HG03354 (cell line): ENCODE measurements at regions not wholly inside any gene's neighbourhood (a gene's known extent, or its start where the extent isn't known, plus 50 kb on each side); places are given as distances from the start of the nearest gene placed in this dataset.
"Not testable (repeated sequence)": the region's sequence is repeated elsewhere in the genome, so short reads cannot be mapped to it uniquely, and the experiment has no call there.

Source experiments
- ATAC-seq: cut with Tn5 transposase; IDR thresholded peaks from one replicate; pipeline ENCODE4 v1.9.1; 2021; ENCODE audit warnings: mild to moderate bottlenecking; ENCODE audit not compliant: unreplicated experiment, poor library complexity, severe bottlenecking

DNA sequence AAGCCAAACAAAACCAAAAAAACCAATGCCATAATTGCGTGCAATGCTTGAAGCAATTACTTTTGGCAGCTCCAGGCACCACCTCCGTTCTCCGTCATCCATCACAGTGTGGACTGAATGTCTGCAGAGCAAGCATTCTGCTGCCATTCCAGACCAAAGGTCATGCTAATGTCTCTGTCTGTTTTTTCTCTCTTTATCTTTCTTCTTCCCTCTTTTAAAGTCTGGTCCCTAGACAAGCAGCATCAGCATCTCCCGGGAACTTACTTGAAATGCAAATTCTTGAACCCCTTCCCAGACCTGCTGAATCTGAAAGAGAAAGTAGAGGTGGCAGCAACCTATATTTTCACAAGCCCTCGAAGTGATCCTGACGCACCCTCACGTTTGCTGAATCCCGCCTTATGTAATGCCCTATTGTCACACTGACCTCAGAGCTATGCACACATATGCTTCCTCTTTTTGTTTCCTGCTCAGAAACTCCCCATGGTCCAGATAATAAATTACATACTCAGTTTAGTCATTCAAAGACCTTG lies 297.3 kb upstream of the PROK2 start:
- ATAC-seq, result peak; percentile 75

DNA sequence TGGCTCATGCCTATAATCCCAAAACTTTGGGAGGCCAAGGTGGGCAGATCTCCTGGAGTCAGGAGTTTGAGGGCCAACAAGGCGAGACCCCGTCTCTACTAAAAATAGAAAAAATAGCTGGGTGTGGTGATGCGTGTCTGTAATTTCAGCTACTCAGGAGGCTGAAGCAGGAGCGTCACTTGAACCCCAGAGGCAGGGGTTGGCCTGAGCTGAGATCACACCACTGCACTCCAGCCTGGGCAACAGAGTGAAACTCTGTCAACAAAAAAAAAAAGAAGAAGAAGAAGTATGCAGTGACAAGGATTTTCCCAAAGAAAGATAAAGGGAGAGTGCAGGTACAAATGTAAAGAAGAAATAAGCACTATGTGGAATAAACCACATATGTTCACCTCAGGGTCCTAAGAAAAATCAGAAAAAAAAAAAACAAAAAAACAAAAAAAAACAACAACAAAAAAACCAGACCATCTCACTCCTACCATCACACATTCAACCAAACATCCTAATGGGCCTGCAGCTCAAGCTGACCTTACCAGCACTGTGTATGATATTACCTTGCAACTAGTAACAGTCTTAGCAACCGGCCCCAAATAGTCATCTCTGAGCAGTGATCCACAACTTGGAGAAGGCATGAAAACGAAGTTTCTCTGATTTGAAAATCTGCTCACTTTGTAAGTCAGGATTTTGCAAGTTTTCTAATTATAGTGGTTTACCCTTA lies 296.7 kb upstream of the PROK2 start:
- ATAC-seq, result no peak

DNA sequence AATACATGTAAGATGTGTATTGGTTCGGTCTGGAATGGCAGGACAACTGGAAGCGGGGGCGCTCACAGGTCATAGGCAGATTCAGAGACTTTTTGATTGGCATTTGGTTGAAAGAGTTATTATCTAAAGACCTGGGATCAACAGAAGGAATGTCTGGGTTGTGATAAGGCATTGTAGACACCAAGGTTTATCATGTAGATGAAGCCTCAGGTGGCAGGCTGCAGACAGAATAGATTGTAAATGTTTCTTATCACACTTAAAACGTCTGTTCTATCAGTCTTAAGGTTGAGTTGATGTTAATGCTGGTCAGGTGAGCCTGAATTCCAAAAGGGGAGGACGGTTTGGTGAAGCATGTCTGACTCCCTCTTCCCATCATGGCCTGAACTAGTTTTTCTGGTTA lies 295.9 kb upstream of the PROK2 start:
- ATAC-seq, result no peak

DNA sequence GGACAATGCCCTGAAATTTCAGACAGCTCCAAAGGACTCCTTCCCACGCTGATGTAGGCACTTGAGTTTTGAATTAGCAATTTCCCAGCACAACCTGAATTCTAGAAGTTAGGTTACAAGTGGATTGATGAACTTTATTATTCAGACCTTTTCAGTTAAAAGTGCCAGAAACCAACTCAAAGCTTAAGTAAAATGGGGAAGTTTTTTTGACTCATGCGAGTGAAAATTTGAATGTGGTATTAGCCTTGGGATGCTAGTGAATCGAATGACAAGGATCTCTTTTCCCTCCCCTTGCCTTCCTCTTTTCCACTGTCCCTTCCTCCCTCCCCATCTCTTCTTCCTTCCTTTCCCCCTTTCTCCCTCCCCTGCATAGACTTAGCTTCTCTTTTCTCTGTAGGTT lies 295.1 kb upstream of the PROK2 start:
- ATAC-seq, result no peak

DNA sequence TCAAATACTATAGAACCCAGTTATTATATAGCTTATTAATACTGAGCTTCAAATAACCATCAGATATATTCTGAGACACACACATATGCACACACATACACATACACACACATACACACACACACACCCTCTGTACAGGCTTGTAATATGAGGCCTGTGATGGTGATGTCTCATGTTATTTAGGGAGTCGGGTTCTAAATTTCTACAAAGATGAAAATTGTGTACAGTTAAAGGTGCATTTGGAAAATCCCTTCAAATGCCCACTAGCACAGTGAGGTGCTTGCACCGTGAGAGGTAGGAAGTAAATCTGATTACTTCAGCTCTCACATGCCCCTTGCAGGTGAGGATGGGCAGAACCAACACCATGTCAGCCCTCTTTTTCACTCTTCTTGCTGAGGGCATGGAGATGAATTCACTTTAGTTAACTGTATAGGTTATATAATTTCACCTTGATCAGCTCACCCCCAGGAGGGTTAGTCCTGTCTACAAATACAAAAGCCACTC lies 294.5 kb upstream of the PROK2 start:
- no peak for ATAC-seq

DNA sequence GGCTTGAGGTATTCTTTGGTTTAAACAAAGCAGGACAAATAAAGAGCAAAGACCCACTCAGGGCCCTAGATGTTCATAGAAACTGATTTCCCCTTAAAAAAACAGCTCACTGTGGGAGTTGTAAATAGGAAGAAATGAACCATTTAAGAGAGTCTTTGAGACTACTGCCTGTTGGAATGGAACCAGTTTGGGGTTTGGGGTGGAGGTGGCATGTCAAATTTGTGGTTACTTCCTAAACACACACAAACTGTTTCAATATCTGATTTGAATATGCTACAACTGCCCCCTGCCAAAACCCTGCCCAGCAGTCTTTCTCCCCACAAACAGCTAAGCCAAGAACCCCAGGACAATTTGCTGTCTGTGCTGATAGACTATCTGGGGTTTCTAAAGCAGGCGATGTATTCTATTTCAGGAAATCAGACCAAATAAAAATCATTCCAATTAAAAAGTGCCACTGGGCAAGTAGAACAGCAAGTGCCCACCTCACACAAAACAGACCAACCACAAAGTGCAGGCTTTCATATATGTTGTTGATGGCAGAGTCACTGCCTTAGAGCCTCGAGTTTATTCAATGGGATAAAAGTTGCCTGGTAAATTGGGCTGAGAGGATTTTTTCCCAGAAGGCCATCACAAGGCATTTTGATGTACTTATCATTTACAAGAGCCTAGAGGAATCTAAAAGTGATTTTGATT lies 293.9 kb upstream of the PROK2 start:
- no peak for ATAC-seq

DNA sequence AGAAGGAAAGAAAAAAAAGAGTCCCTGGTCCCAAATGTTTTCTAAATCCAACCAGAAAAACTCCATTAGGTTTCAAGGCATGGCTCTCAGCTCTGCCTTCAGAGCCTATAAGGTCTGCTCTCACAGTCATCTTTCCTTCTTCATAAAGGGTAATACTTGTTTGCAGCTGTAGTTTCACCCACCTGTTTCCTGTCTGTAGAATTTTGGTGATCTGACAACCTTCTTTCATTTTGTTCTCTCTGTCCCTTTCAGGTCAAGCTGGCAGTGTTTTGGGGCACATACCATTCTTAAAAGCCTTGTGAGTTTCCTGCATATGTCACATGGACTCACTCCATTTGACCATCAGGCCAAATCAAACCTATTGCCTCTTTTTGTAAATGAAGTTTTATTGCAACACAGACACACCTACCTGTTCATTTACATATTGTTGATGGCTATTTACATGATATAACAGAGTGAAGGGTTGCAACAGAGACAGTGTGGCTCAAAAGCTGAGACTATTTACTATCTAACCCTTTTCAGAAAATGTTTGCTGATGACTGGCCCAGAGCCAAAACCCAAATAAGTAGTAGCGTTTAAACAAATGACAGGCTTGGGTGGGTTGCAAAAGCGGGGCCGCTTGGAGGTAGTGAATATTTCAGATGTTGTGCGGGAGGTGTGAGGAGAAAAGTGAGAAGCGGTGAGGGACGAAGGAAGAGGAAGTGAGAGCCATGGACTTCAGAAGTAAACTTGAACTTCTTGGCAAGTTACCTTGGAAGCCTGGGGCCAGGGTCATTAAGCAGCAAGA lies 292.7 kb upstream of the PROK2 start:
- peak; percentile 53 for ATAC-seq

DNA sequence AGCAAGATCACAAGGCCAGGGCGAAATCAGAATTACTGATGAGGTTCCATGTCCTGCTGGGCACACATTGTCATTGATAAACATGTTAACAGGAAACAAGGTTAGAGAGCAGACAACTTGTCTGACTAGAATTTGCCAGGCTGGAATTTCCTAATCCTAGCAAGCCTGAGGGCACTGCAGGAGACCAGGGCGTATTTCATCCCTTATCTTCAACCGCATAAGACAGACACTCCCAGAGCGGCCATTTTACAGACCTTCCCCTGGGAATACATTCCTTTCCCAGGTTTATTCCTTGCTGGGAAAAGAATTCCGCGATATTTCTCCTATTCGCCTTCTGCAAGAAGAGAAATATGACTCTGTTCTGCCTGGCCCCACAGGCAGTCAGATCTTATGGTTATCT lies 290.9 kb upstream of the PROK2 start:
- not testable (repeated sequence) for ATAC-seq

DNA sequence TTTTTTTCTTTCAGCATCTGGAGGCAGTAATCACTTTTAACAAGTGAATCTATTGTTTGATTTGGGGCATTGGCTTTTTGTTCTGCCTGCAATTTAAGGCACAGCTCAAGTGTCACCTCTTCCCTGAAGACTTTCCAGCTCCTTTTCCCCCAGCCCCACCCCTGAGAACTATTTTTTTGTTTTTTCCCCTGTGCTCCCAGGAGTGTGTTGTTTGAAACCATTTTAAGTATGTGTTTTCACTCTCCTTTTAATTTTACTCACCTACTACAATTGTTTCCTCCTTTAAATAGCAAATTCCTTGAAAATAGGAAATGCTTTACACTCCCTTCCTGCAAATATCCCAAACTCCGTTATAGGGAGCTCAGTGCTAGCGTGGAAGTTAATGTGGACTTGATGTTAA lies 286.7 kb upstream of the PROK2 start:
- ATAC-seq, result no peak

DNA sequence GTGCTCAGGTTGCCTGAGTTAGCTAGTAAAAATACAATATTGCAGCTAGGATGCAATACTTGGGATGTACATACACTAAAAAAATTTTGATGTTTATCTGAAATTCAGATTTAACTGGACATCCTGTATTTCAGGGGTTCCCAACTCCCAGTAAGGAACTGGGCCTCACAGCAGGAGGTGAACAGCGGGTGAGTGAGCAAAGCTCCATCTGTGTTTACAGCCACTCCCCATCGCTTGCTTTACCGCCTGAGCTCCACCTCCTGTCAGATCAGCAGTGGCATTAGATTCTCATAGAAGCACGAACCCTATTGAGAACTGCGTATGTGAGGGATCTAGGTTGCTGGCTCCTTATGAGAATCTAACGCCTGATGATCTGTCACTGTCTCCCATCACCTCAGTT lies 285.1 kb upstream of the PROK2 start:
- no peak for ATAC-seq

DNA sequence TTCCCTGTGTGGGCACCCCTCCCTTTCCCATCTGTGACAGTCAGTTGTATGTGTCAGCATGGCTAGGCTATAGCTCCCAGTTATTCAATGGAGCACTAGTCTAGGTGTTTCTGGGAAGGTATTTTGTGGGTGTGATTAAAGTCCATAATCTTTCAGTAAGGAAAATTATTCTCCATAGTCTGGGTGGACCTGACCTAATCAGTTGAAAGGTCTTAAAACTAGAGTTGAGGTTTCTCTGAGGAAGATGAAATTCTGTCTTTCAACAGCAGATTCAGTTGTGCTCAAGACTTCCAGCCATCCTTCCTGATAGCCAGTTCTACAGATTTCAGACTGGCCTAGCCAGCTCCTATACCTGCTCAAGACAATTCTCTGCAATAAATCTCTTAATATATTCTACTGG lies 284.6 kb upstream of the PROK2 start:
- no peak for ATAC-seq

DNA sequence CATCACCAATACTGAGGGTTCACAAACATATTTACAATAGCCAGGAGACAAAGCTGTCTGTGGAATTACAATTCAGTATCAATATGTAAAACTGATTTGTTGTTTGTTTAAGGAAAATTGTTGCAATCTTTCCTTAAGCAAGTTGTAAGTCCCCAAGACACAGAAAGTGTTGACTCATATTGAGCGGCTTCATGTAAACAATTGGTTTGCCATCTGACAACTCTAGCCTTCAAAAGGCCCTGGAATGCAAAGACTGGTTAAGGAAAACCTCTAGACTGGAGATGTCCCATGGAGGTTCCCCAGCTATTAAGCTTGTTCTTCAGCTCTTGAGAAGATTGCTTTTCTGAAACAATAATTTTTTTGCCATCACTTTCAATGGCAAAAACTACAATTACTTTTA lies 283.7 kb upstream of the PROK2 start:
- ATAC-seq, result no peak

DNA sequence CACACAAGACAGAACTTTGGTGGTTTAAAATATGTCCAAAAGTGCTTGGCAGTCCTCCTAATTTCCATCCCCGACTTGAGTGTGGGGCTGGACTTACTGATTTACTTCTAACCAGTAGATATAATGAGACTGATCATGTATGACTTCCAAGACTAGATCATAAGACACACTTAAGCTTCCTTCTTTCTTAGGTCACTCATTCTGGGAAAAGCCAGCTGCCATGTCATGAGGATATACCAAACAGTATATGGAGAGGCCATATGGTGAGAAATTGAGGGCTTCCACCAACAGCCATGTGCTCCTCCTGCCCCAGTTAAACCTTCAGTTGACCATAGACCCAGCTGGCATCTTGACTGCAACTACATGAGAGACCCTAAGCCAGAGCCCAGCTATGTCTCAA lies 282.8 kb upstream of the PROK2 start:
- no peak for ATAC-seq

DNA sequence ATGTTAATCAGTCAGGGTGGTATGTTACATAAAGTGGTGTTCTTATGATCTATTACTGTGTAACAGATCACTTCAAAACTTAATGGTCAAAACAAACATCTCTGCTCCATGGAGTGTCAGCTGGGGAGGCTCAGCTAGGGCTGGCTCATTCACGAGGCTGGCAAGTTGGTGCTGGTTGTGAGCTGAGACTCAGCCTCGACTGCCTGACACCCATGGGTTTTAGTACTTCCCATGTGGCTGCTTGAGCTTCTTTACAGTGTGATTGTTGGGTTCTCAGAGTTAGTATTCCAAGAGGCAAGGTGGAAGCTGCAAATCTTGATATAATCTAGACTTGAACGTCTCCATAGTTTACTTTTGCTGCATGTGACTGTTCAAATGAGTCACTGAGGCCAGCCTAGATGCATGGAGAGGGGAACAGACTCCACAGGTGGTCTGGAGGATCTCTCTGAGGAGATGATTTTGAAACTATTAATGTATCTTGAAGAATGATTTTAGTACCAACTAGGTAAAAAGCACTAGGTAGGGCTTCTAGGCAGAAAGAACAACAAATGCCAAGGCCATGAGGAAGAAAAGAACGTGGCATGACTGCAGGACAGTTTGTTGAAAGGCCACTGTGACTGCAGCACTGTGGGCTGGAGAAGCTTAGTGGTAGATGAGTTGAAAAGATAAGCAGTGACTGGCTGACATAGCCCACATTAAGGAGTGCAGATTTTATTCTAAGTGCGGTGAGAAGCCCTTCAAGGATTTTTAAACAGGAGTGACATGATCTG lies 281.1 kb upstream of the PROK2 start:
- ATAC-seq, result no peak

DNA sequence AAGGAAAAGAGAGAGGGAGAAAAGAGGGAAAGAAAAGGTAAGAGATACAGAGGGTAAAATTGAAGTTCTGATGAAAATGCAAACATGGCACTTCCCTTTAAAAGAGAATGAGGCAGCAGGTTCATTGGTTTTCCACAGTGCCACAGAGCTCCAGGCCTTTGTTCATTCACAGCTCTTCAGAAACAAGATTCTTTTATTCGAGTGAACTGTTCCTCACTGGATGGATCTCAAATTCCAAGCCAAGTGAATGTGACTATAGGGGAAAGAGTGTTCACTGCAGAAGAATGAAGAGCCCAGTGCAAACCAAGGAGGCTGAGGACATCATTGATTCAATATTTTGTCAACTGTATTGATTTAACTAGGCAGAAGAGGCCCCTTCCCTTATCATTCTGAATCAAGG lies 280.3 kb upstream of the PROK2 start:
- no peak for ATAC-seq

DNA sequence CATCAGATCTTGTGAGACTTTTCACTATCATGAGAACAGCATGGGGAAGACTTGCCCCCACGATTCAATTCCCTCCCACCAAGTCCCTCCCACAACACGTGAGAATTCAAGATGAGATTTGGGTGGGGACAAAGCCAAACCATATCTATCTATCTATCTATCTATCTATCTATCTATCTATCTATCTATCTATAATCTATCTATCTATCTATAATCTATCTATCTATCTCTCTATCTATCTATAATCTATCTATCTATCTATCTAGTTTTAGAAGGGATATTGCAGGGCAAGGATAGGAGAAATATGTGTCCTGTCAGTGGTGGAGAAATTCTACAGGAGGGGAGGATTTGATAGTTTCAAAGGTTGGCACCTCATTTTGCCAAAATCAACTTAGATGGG lies 279.8 kb upstream of the PROK2 start:
- not testable (repeated sequence) for ATAC-seq

DNA sequence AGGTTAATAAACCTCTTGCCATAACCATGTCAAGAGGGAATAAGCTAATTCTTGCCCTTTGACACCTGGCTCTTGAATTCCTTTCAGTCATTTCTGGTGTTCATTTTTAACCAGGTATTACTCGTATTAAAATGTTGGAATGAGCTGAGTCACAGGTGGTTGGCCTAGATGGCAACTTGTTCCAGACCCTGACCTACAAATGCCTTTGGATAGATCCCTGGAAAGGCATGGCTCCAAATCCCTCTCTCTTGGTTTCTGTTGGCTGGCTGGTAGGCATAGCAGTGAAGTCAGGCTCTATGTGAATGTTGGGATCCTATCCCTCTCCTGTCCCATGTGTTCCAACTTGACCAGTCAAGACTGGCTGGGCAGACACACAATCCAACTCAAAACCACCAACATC lies 277.1 kb upstream of the PROK2 start:
- no peak for ATAC-seq

DNA sequence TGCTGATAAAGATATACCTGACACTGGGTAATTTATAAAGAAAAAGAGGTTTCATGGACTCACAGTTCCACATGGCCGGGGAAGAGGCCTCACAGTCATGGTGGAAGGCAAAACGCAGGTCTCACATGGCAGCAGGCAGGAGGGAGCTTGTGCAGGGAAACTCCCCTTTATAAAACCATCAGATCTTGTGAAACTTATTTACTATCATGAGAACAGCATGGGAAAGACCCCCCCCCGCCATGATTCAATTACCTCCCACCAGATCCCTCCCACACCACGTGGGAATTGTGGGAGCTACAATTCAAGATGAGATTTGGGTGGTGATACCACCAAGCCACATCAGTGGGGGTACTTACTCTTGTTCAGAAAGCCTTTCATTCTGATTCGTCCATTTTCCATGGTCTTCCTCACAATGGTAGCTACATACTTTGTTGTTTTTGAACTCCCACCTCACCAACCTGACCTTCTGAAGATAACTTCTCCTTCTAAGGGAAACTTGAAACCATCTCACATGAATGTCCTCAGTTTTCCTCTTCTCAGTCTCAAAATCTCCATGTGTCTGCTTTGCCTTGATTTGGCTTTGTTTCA lies 275.6 kb upstream of the PROK2 start:
- ATAC-seq, result no peak

DNA sequence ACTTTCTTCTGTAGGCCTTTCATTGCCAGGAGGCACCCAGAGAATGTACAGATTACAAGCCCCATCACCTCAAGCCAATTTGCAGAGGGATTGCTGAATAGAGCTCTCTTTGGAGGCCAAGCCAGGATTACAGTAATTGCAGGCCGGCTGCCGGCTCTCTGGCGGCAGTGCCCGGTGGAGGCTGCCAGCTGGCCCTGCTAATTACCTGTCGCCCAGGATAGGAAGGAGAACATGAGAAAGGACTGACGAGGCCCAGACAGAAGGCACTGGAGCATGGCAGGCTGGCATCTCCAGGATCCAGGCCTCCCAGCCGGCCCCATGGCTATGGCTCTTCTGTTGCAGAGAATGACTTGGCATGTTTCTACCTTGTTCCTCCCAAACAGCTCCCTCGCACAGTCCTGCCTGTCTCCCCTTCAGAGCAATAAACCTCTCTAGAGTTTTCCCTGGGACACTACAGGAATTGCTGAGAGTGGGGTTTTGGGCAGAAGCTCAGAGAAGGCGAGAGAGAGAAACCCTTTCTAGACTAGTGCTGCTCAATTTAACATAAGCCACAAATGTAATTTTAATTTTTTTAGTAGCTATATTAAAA lies 273.6 kb upstream of the PROK2 start:
- no peak for ATAC-seq
